HepG2 (cell line): ENCODE measurements at regions not wholly inside any gene's neighbourhood (a gene's known extent, or its start where the extent isn't known, plus 50 kb on each side); places are given as distances from the start of the nearest gene placed in this dataset.
A peak's percentile ranks its signal among the peaks of the same experiment; 100 is the strongest.

ENCODE experiments used
- ATAC-seq: fragments of 200-7000 bp; cut with Tn5 transposase; 3 replicates; pipeline ENCODE4 v1.9.1; 2020; ENCODE audit warnings: mild to moderate bottlenecking, moderate library complexity
- BruUV-seq: library from RNA; stranded (reverse); fragments of 400-500 nt; replicated peaks from 2 replicates; lab custom pipeline; 2021; lab: Mats Ljungman, UMichigan
- CTCF ChIA-PET: fragments of 300-600 bp; formaldehyde crosslinking; extraction: SDS; loops from one replicate; lab custom pipeline; 2021; ENCODE audit warnings: low total read pairs, inconsistent platforms, low intra/inter-chr PET ratio; lab: Yijun Ruan, JAX
- POLR2A ChIA-PET: fragments of 350-600 bp; sonication (Branson Sonifier 250); formaldehyde crosslinking; loops from one replicate; lab custom pipeline; 2020; ENCODE audit warnings: antibody characterized with exemption, inconsistent platforms; lab: Yijun Ruan, JAX
- DNase-seq: peaks from one replicate; pipeline ENCODE4 v3.0.0-alpha.2; 2015; ENCODE audit warnings: low spot score
- FAIRE-seq: peaks from 3 replicates; lab custom pipeline; 2011; peaks lifted over from hg19 to GRCh38; lab: Jason Lieb, UNC
- H2AFZ ChIP-seq: one replicate; pipeline ENCODE4 v1.6.1; 2011; ENCODE audit warnings: low read length, inconsistent platforms
- H3K27ac ChIP-seq: fragments of 300-600 bp; 3 replicates; pipeline ENCODE4 v1.8.0; 2011; ENCODE audit warnings: mixed run types, mild to moderate bottlenecking, mixed read lengths, low read length, inconsistent platforms; ENCODE audit not compliant: insufficient read depth; ENCODE audit errors: extremely low read length
- H3K27me3 ChIP-seq, 2 experiments: fragments of 200-600 bp in 1 of 2; 2 replicates in 1 of 2; 3 replicates in 1 of 2; pipeline versions ENCODE4 v1.6.0 to v1.8.0; 2011; ENCODE audit warnings: low read length in 2 of 2, mild to moderate bottlenecking in 2 of 2, moderate library complexity in 2 of 2, inconsistent platforms in 1 of 2; ENCODE audit not compliant: insufficient read depth in 2 of 2, control insufficient read depth in 1 of 2
- H3K36me3 ChIP-seq, 2 experiments: fragments of 200-600 bp in 1 of 2; replicated peaks in 1 of 2; 2 replicates in 1 of 2; 3 replicates in 1 of 2; pipeline versions ENCODE4 v1.5.1 to v1.8.0; 2011; ENCODE audit warnings: low read length in 2 of 2, inconsistent platforms in 1 of 2; ENCODE audit not compliant: insufficient read depth in 2 of 2, control insufficient read depth in 1 of 2
- H3K4me1 ChIP-seq: 2 replicates; pipeline ENCODE4 v1.5.1; 2012; ENCODE audit warnings: low read length, inconsistent platforms; ENCODE audit not compliant: insufficient read depth
- H3K4me2 ChIP-seq: 2 replicates; pipeline ENCODE4 v1.6.0; 2011; ENCODE audit warnings: low read depth, low read length, inconsistent platforms
- H3K4me3 ChIP-seq, 3 experiments: fragments of 200-600 bp in 1 of 3; sonication (generic), shearing (Covaris generic) in 1 of 3; replicated peaks in 1 of 3; 2 replicates each; pipeline ENCODE4 v1.5.1; 2011 to 2016; ENCODE audit warnings: low read length in 3 of 3, inconsistent platforms in 2 of 3, low read depth in 2 of 3, mild to moderate bottlenecking in 2 of 3, control low read depth in 1 of 3, mixed read lengths in 1 of 3; ENCODE audit not compliant: insufficient read depth in 1 of 3
- H3K79me2 ChIP-seq: one replicate; pipeline ENCODE4 v1.6.1; 2011; ENCODE audit warnings: low read length, inconsistent platforms; ENCODE audit not compliant: insufficient read depth
- H3K9ac ChIP-seq: 2 replicates; pipeline ENCODE4 v1.6.0; 2011; ENCODE audit warnings: mild to moderate bottlenecking, low read depth, low read length, inconsistent platforms; ENCODE audit not compliant: insufficient read depth
- H3K9me3 ChIP-seq: 2 replicates; pipeline ENCODE4 v1.5.1; 2012; ENCODE audit warnings: mild to moderate bottlenecking, low read length
- H4K20me1 ChIP-seq: 2 replicates; pipeline ENCODE4 v1.6.0; 2011; ENCODE audit warnings: inconsistent platforms, mild to moderate bottlenecking, low read length, moderate library complexity; ENCODE audit not compliant: insufficient read depth
- IKZF5 ChIP-seq: IDR thresholded peaks from 2 replicates; pipeline ENCODE4 v1.6.1; 2018; ENCODE audit warnings: missing genetic modification reagents, mild to moderate bottlenecking, missing compliant biosample characterization
- LBX2 ChIP-seq: sonication (generic); formaldehyde crosslinking; IDR thresholded peaks from 2 replicates; pipeline ENCODE4 v1.5.0; 2020; ENCODE audit warnings: missing genetic modification reagents, mild to moderate bottlenecking, borderline replicate concordance
- MAFK ChIP-seq, 2 experiments: IDR thresholded peaks in 1 of 2; conservative IDR thresholded peaks in 1 of 2; 2 replicates each; pipeline ENCODE4 v1.6.1; 2011; ENCODE audit warnings: improper control_type of control experiment in 2 of 2, low read length in 2 of 2
- MTF1 ChIP-seq: sonication (generic); formaldehyde crosslinking; IDR thresholded peaks from 2 replicates; pipeline ENCODE4 v1.5.0; 2020; ENCODE audit warnings: missing genetic modification reagents
- PLRG1 ChIP-seq: fragments of 450-650 bp; conservative IDR thresholded peaks from 2 replicates; pipeline ENCODE4 v1.6.1; 2016
- POLR2G ChIP-seq: fragments of 200-400 bp; formaldehyde crosslinking; IDR thresholded peaks from 2 replicates; pipeline ENCODE4 v1.6.1; 2018; ENCODE audit warnings: mild to moderate bottlenecking, low read depth, low read length, moderate library complexity
- RBAK ChIP-seq: sonication (generic); formaldehyde crosslinking; IDR thresholded peaks from 2 replicates; pipeline ENCODE4 v1.5.1; 2020; ENCODE audit warnings: mild to moderate bottlenecking, missing genetic modification reagents
- RNF2 ChIP-seq: fragments of 450-650 bp; conservative IDR thresholded peaks from 2 replicates; pipeline ENCODE4 v1.6.1; 2016; ENCODE audit warnings: low read depth
- SYNCRIP ChIP-seq: fragments of 200-400 bp; formaldehyde crosslinking; IDR thresholded peaks from 2 replicates; pipeline ENCODE4 v1.6.1; 2018; ENCODE audit warnings: mild to moderate bottlenecking, low read depth, low read length; ENCODE audit not compliant: insufficient read depth
- TAF15 ChIP-seq: fragments of 200-400 bp; formaldehyde crosslinking; IDR thresholded peaks from one replicate; pipeline ENCODE4 v1.6.1; 2018; ENCODE audit warnings: mild to moderate bottlenecking, low read depth, low read length; ENCODE audit not compliant: poor library complexity, severe bottlenecking
- TGIF2 ChIP-seq: IDR thresholded peaks from 2 replicates; pipeline ENCODE4 v1.6.1; 2016; ENCODE audit warnings: control low read depth, missing compliant biosample characterization
- THAP11 ChIP-seq: IDR thresholded peaks from 2 replicates; pipeline ENCODE4 v1.6.1; 2016; ENCODE audit warnings: missing biosample characterization, missing genetic modification reagents
- ZBTB10 ChIP-seq: sonication (generic); formaldehyde crosslinking; IDR thresholded peaks from 2 replicates; pipeline ENCODE4 v1.4.0; 2020; ENCODE audit warnings: missing genetic modification reagents, borderline replicate concordance
- ZFYVE20 ChIP-seq: sonication (generic); formaldehyde crosslinking; IDR thresholded peaks from 2 replicates; pipeline ENCODE4 v1.8.0; 2023; ENCODE audit warnings: low read depth, mild to moderate bottlenecking, moderate library complexity, missing genetic modification reagents, borderline replicate concordance
- ZMAT3 ChIP-seq: sonication (generic); formaldehyde crosslinking; conservative IDR thresholded peaks from 2 replicates; pipeline ENCODE4 v1.7.0; 2021; ENCODE audit warnings: missing genetic modification reagents
- ZNF292 ChIP-seq: sonication (generic); formaldehyde crosslinking; IDR thresholded peaks from 2 replicates; pipeline ENCODE4 v1.8.1; 2022; ENCODE audit warnings: mild to moderate bottlenecking, low read depth, missing genetic modification reagents, borderline replicate concordance
- ZNF446 ChIP-seq: sonication (generic); formaldehyde crosslinking; IDR thresholded peaks from 2 replicates; pipeline ENCODE4 v1.5.0; 2020; ENCODE audit warnings: mild to moderate bottlenecking, missing genetic modification reagents
- ZNF629 ChIP-seq: sonication (generic); formaldehyde crosslinking; conservative IDR thresholded peaks from 2 replicates; pipeline ENCODE4 v1.5.0; 2020; ENCODE audit warnings: missing genetic modification reagents
- WGBS: methylation state at CpG from one replicate; pipeline ENCODE4 v1.1.6; 2017; ENCODE audit warnings: low lambda C conversion rate; 5-methylcytosine and 5-hydroxymethylcytosine counted together
- in situ Hi-C: cut with HindIII; loops from 2 replicates; pipeline ENCODE4 v1.10.0; 2017; ENCODE audit warnings: low pct_unique_long_range_greater_than_20kb; ENCODE audit not compliant: extremely low pct_ligation_motif_present
- intact Hi-C: fragments of 100-400 bp; cut with micrococcal nuclease; formaldehyde crosslinking; loops from one replicate; pipeline ENCODE4 v1.10.0; 2022; ENCODE audit not compliant: unreplicated experiment
- TF ChIP-seq, protein P1 (sequence below): sonication (generic); formaldehyde crosslinking; IDR thresholded peaks from 2 replicates; pipeline ENCODE4 v1.5.0; 2020; ENCODE audit warnings: missing genetic modification reagents

GRCh38 chr22:27654546-27655445, 146.8 kb downstream of the MN1 start:
- ChIA-PET POLR2A (no interaction called here), CTCF (no interaction called here)
- TF ChIP-seq ZMAT3 (CRISPR knock-in tag) (no peak), ZBTB10 (CRISPR knock-in tag) (no peak), TGIF2 (CRISPR knock-in tag) (no peak), ZNF446 (no peak), MTF1 (CRISPR knock-in tag) (no peak), MAFK (conservative IDR thresholded peaks at IDR 0.05 in 1 of 2, IDR thresholded peaks at IDR 0.05 in 1 of 2; ENCODE audit: low read length in 2 of 2) (no peak), SYNCRIP (no peak), THAP11 (CRISPR knock-in tag) (no peak), IKZF5 (CRISPR knock-in tag) (no peak), ZNF292 (no peak), TAF15 (no peak), PLRG1 (no peak), ZFYVE20 (CRISPR knock-in tag) (no peak), RBAK (CRISPR knock-in tag) (no peak), ZNF629 (CRISPR knock-in tag) (no peak), POLR2G (no peak), RNF2 (no peak), LBX2 (CRISPR knock-in tag) (no peak)
- TF ChIP-seq, protein P1, sequence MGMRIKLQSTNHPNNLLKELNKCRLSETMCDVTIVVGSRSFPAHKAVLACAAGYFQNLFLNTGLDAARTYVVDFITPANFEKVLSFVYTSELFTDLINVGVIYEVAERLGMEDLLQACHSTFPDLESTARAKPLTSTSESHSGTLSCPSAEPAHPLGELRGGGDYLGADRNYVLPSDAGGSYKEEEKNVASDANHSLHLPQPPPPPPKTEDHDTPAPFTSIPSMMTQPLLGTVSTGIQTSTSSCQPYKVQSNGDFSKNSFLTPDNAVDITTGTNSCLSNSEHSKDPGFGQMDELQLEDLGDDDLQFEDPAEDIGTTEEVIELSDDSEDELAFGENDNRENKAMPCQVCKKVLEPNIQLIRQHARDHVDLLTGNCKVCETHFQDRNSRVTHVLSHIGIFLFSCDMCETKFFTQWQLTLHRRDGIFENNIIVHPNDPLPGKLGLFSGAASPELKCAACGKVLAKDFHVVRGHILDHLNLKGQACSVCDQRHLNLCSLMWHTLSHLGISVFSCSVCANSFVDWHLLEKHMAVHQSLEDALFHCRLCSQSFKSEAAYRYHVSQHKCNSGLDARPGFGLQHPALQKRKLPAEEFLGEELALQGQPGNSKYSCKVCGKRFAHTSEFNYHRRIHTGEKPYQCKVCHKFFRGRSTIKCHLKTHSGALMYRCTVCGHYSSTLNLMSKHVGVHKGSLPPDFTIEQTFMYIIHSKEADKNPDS, result no peak
- no peak overlapping the region for H2AFZ ChIP-seq
- no peak for DNase-seq
- in situ Hi-C loops, result no loop called here
- 5% methylated on average over 9 of the region's 10 CpGs for WGBS
- peak overlapping the region in 1 of 3 experiments; percentile 16; a peak in 1 of 6 replicates for H3K4me3 ChIP-seq
- H4K20me1 ChIP-seq, result no peaks in the 10 kb centered on the region
- H3K9me3 ChIP-seq, result no peaks in the 10 kb centered on the region
- peaks cover 15% of the 10 kb centered on the region for H3K4me1 ChIP-seq
- H3K79me2 ChIP-seq, result no peaks in the 10 kb centered on the region
- no peaks in the 10 kb centered on the region; a peak in 1 of 5 replicates for H3K27me3 ChIP-seq
- FAIRE-seq, result no peak
- peak overlapping the region; percentile 43 for H3K4me2 ChIP-seq
- no peaks in the 10 kb centered on the region for H3K36me3 ChIP-seq
- no peak overlapping the region for H3K9ac ChIP-seq
- intact Hi-C loops, result no loop called here
- ATAC-seq, result no peak
- no peak overlapping the region for H3K27ac ChIP-seq
- no TSS peak for BruUV-seq
